Nephron progenitor cell (in vitro differentiated cells): ENCODE measurements at regions not wholly inside any gene's neighbourhood (a gene's known extent, or its start where the extent isn't known, plus 50 kb on each side); places are given as distances from the start of the nearest gene placed in this dataset.
"Not testable (repeated sequence)": the region's sequence is repeated elsewhere in the genome, so short reads cannot be mapped to it uniquely, and the experiment has no call there.

Experiments used
- DNase-seq: peaks from one replicate; pipeline ENCODE4 v3.0.0; 2021
- H3K27ac Mint-ChIP-seq: 2 replicates; pipeline ENCODE4 v1.8.0; 2021; ENCODE audit warnings: mild to moderate bottlenecking, moderate library complexity, mixed read lengths
- H3K27me3 Mint-ChIP-seq: 2 replicates; pipeline ENCODE4 v1.8.0; 2021; ENCODE audit warnings: mild to moderate bottlenecking, low read depth, mixed read lengths; ENCODE audit not compliant: poor library complexity
- H3K36me3 Mint-ChIP-seq: 2 replicates; pipeline ENCODE4 v1.8.0; 2021; ENCODE audit warnings: low read depth, mixed read lengths
- H3K4me1 Mint-ChIP-seq: 2 replicates; pipeline ENCODE4 v1.8.0; 2021; ENCODE audit warnings: mixed read lengths
- H3K4me3 Mint-ChIP-seq: 2 replicates; pipeline ENCODE4 v1.8.0; 2021; ENCODE audit warnings: mild to moderate bottlenecking, moderate library complexity, mixed read lengths
- H3K9me3 Mint-ChIP-seq: 2 replicates; pipeline ENCODE4 v1.8.0; 2021; ENCODE audit warnings: mild to moderate bottlenecking, moderate library complexity, mixed read lengths
- TF ChIP-seq, protein P1 (sequence below): fragments of 200-600 bp; sonication (generic); IDR thresholded peaks from 2 replicates; pipeline ENCODE4 v1.5.0; 2021; ENCODE audit warnings: antibody characterized with exemption

DNA sequence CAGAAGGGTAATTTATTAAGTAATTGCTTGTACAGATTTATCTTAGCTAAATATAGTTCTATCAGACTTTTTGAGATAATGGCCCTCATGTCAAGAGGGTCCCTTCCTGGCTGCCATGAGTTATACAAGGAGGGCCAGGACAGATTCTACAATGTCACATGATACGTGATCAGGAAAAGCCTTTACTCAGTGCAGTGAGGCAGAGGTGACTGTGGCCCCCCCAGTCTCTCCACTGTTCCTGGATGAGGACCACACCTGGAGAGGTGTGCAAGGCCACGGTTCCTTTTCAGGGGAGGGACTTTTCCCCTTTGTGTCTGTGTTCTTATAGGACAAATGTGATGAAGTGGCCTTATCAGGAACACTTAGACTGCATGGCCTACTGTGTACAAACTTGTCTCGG, 54.3 kb upstream of the LRCH1 start:
- Mint-ChIP-seq H3K36me3 (no peaks in the 10 kb centered on the region), H3K4me3 (no peak overlapping the region), H3K4me1 (no peaks in the 10 kb centered on the region), H3K27me3 (no peaks in the 10 kb centered on the region), H3K9me3 (no peaks in the 10 kb centered on the region), H3K27ac (no peak overlapping the region)
- DNase-seq = no peak
- TF ChIP-seq, protein P1, sequence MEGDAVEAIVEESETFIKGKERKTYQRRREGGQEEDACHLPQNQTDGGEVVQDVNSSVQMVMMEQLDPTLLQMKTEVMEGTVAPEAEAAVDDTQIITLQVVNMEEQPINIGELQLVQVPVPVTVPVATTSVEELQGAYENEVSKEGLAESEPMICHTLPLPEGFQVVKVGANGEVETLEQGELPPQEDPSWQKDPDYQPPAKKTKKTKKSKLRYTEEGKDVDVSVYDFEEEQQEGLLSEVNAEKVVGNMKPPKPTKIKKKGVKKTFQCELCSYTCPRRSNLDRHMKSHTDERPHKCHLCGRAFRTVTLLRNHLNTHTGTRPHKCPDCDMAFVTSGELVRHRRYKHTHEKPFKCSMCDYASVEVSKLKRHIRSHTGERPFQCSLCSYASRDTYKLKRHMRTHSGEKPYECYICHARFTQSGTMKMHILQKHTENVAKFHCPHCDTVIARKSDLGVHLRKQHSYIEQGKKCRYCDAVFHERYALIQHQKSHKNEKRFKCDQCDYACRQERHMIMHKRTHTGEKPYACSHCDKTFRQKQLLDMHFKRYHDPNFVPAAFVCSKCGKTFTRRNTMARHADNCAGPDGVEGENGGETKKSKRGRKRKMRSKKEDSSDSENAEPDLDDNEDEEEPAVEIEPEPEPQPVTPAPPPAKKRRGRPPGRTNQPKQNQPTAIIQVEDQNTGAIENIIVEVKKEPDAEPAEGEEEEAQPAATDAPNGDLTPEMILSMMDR = no peak

DNA sequence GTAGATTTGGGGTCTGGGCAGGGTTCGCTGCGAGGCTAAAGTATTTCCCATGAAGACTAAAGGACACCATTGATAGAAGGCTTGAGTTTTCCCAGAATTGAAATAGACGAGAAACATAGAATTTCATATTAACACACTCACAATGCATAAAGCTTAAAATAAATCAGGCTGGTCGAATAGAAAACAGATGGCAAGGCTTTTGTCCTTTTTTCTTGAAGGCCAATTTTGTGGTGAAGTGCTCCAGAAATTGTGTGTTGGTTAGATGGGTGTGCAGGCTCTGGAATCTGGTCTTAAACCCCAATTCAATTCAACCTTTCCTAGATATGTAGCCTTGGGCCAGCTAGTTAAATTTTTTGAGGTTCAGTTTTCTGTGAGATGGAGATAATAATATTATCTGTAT, 56.9 kb upstream of the LRCH1 start:
- Mint-ChIP-seq H3K4me3 (no peak overlapping the region), H3K27ac (no peak overlapping the region), H3K36me3 (no peaks in the 10 kb centered on the region), H3K27me3 (no peaks in the 10 kb centered on the region), H3K4me1 (peaks cover 5% of the 10 kb centered on the region), H3K9me3 (no peaks in the 10 kb centered on the region)
- DNase-seq = no peak
- TF ChIP-seq, protein P1 = no peak

DNA sequence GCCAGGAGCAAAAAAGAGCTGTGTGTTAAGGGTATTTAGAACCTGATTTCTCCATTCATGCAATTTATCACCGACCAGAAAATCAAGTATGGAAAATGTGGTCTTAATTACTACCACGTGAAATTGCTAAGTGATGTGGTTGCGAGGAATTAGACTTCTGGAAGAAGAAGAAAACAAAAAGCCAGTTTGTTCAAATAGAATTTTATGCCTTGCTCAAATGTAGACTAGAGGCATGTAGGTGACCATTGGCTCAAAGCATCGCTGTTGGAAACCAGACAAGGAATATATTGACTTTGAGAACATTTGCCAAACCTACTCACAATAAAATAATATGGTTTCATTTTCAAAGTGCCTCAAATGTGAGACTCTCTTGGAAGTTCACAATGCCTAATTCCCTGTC, 57.3 kb upstream of the LRCH1 start:
- TF ChIP-seq, protein P1 = no peak
- H3K4me1 Mint-ChIP-seq = peaks cover 8% of the 10 kb centered on the region
- no peak overlapping the region for H3K4me3 Mint-ChIP-seq
- no peaks in the 10 kb centered on the region for H3K9me3 Mint-ChIP-seq
- DNase-seq = no peak
- no peaks in the 10 kb centered on the region for H3K27me3 Mint-ChIP-seq
- peak overlapping the region; percentile 36 for H3K27ac Mint-ChIP-seq
- no peaks in the 10 kb centered on the region for H3K36me3 Mint-ChIP-seq

DNA sequence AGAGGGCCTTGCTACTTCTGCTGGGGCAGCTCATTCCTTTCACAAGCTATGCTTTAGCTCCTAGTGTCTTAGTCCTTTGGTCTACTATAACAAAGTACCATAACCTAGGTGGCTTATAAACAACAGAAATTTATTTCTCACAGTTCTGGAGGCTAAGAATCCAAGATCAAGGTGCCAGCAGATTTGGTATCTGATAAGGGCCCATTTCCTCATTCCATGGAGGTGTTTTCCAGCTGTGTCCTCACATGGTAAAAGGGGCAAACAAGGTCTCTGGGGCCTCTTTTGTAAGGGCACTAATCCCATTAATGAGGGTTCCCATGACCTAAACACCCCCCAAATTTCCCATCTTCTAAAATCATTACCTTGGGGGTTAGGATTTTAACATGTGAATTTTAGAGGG, 57.9 kb upstream of the LRCH1 start:
- H3K9me3 Mint-ChIP-seq = no peaks in the 10 kb centered on the region
- DNase-seq = no peak
- peaks cover 14% of the 10 kb centered on the region for H3K4me1 Mint-ChIP-seq
- no peak overlapping the region for H3K4me3 Mint-ChIP-seq
- TF ChIP-seq, protein P1 = no peak
- no peaks in the 10 kb centered on the region for H3K36me3 Mint-ChIP-seq
- no peaks in the 10 kb centered on the region for H3K27me3 Mint-ChIP-seq
- no peak overlapping the region for H3K27ac Mint-ChIP-seq

DNA sequence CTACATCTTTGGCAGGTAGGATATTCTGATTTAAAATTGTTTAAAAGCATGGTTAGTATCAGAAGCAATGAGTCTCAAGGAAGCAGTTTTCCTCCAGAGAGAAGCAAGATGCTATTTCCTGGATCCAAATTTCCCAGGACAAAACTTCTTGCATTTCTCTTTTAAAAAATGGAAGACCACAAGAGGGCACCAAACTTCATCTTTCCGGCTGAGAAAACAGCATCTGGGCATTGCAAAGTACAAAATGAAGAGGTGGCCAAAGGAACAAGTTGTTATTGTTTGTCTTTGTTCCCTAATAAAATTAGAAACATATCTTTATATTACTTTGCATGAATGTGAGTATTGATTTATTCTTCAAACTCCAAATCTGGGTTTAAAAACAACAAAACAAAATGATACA, 60.0 kb upstream of the LRCH1 start:
- Mint-ChIP-seq H3K4me1 (peaks cover 18% of the 10 kb centered on the region), H3K9me3 (peaks cover 5% of the 10 kb centered on the region), H3K36me3 (no peaks in the 10 kb centered on the region), H3K27me3 (no peaks in the 10 kb centered on the region), H3K4me3 (no peak overlapping the region), H3K27ac (no peak overlapping the region)
- peak; percentile 14 for DNase-seq
- TF ChIP-seq, protein P1 = peak; percentile 68

DNA sequence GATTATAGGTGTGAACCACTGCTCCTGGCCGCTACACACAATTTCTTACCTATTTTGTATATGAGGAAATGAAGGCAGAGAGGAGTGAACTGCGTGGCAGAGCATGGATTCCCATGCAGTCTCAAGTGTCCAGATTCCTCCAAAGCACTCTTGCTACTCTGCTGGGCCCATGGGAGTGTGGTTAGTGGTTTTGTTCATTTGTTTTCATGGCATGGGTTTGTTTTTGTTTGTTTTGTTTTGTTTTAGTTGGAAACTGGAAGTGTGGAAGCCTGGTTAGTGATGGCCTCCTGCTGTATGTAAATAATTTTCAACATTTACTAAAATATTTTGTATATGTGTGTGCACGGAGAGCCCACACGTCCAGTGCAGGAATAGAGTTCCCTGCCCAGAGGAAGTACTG, 61.3 kb upstream of the LRCH1 start:
- no peak overlapping the region for H3K27ac Mint-ChIP-seq
- H3K9me3 Mint-ChIP-seq = peaks cover 16% of the 10 kb centered on the region
- H3K4me3 Mint-ChIP-seq = no peak overlapping the region
- H3K4me1 Mint-ChIP-seq = peaks cover 18% of the 10 kb centered on the region
- H3K36me3 Mint-ChIP-seq = no peaks in the 10 kb centered on the region
- no peak for DNase-seq
- H3K27me3 Mint-ChIP-seq = no peaks in the 10 kb centered on the region
- TF ChIP-seq, protein P1 = no peak

DNA sequence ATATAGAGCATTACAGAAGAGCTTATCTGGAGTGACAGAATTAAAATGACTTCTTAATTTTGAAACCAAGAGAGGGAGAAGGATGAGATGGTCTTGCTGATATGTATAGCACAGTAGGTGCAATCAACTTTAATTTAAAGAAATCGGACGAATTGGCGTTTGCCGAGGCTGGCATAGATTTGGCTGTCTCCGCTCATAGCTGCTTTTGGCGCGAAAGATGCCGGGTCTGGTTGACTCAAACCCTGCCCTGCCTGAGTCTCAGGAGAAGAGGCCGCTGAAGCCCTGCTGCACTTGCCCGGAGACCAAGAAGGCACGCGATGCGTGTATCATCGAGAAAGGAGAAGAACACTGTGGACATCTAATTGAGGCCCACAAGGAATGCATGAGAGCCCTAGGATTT, 62.3 kb upstream of the LRCH1 start:
- DNase-seq, H3K36me3 Mint-ChIP-seq, H3K27me3 Mint-ChIP-seq, H3K4me3 Mint-ChIP-seq: not testable (repeated sequence)
- H3K27ac Mint-ChIP-seq = peak overlapping the region; percentile 60
- H3K9me3 Mint-ChIP-seq = peaks cover 25% of the 10 kb centered on the region
- peaks cover 18% of the 10 kb centered on the region for H3K4me1 Mint-ChIP-seq
